H1 (cell line): ENCODE measurements at regions not wholly inside any gene's neighbourhood (a gene's known extent, or its start where the extent isn't known, plus 50 kb on each side); places are given as distances from the start of the nearest gene placed in this dataset.

ENCODE experiments used
- CTCF ChIA-PET: fragments of 300-600 bp; sonication (Branson Sonifier 250); formaldehyde crosslinking; loops from one replicate; lab custom pipeline; 2021; ENCODE audit not compliant: partially characterized antibody; lab: Charles Lee
- POLR2A ChIA-PET: fragments of 300-600 bp; sonication (Branson Sonifier 250); formaldehyde crosslinking; loops from one replicate; lab custom pipeline; 2021; ENCODE audit warnings: inconsistent platforms; ENCODE audit not compliant: partially characterized antibody; lab: Charles Lee
- DNase-seq, 2 experiments: peaks; one replicate each; pipeline versions ENCODE4 v3.0.0 to v3.0.0-alpha.2; 2010 to 2022; ENCODE audit warnings: low spot score in 2 of 2, low read depth in 1 of 2, mixed read lengths in 1 of 2
- FAIRE-seq: peaks from 2 replicates; lab custom pipeline; 2011; peaks lifted over from hg19 to GRCh38; lab: Jason Lieb, UNC
- H2AFZ ChIP-seq: 2 replicates; pipeline ENCODE4 v1.8.1; 2012; ENCODE audit warnings: low read length, inconsistent platforms
- H2AK5ac ChIP-seq: 2 replicates; pipeline ENCODE4 v1.6.1; 2013; ENCODE audit warnings: low read depth, low read length
- H2BK120ac ChIP-seq: replicated peaks from 2 replicates; pipeline ENCODE3; 2013; ENCODE audit warnings: low read depth, low read length, inconsistent platforms
- H2BK12ac ChIP-seq: 2 replicates; pipeline ENCODE4 v1.6.1; 2013; ENCODE audit warnings: low read depth, low read length
- H2BK15ac ChIP-seq: 2 replicates; pipeline ENCODE4 v1.6.1; 2013; ENCODE audit warnings: low read length
- H2BK20ac ChIP-seq: 2 replicates; pipeline ENCODE4 v1.6.1; 2013; ENCODE audit warnings: low read length
- H2BK5ac ChIP-seq: 2 replicates; pipeline ENCODE4 v1.6.1; 2013; ENCODE audit warnings: low read depth, low read length
- H3K14ac ChIP-seq: 2 replicates; pipeline ENCODE4 v1.6.1; 2013; ENCODE audit warnings: inconsistent platforms; ENCODE audit not compliant: insufficient read length
- H3K18ac ChIP-seq: 2 replicates; pipeline ENCODE4 v1.6.1; 2013; ENCODE audit warnings: low read length; ENCODE audit errors: extremely low read depth
- H3K23ac ChIP-seq: 2 replicates; pipeline ENCODE4 v1.6.1; 2013; ENCODE audit warnings: inconsistent platforms; ENCODE audit not compliant: insufficient read length
- H3K23me2 ChIP-seq: 2 replicates; pipeline ENCODE4 v1.6.1; 2013; ENCODE audit warnings: low read depth, low read length
- H3K27ac ChIP-seq: 2 replicates; pipeline ENCODE4 v1.6.1; 2011; ENCODE audit warnings: low read depth, low read length, inconsistent platforms
- H3K27me3 ChIP-seq, 4 experiments: replicated peaks in 1 of 4; 1 replicate in 1 of 4; 2 replicates in 3 of 4; pipeline versions ENCODE4 v1.6.1 to v1.8.1; 2011 to 2013; ENCODE audit warnings: low read length in 3 of 4, mild to moderate bottlenecking in 3 of 4, inconsistent platforms in 2 of 4, mixed read lengths in 2 of 4, moderate library complexity in 1 of 4; ENCODE audit not compliant: control insufficient read depth in 3 of 4, insufficient read depth in 3 of 4; ENCODE audit errors: extremely low read depth in 1 of 4
- H3K36me3 ChIP-seq, 4 experiments: 2 replicates each; pipeline versions ENCODE4 v1.6.1 to v1.8.1; 2011 to 2013; ENCODE audit warnings: mild to moderate bottlenecking in 4 of 4, low read length in 3 of 4, moderate library complexity in 2 of 4, control low read depth in 1 of 4, inconsistent platforms in 1 of 4; ENCODE audit not compliant: insufficient read depth in 4 of 4, control insufficient read depth in 2 of 4
- H3K4ac ChIP-seq: replicated peaks from 2 replicates; pipeline ENCODE3; 2013; ENCODE audit warnings: low read length, low read depth, mixed read lengths, inconsistent platforms; ENCODE audit not compliant: insufficient read length
- H3K4me1 ChIP-seq, 4 experiments: replicated peaks in 1 of 4; 1 replicate in 1 of 4; 2 replicates in 3 of 4; pipeline versions ENCODE4 v1.6.1 to v1.8.1; 2011 to 2013; ENCODE audit warnings: low read length in 3 of 4, inconsistent platforms in 2 of 4, mixed read lengths in 1 of 4; ENCODE audit not compliant: insufficient read depth in 4 of 4, control insufficient read depth in 3 of 4
- H3K4me2 ChIP-seq, 2 experiments: 2 replicates each; pipeline versions ENCODE4 v1.6.1 to v1.8.1; 2011 to 2013; ENCODE audit warnings: low read depth in 2 of 2, low read length in 2 of 2, control low read depth in 1 of 2, inconsistent platforms in 1 of 2, mild to moderate bottlenecking in 1 of 2; ENCODE audit not compliant: insufficient read depth in 1 of 2
- H3K4me3 ChIP-seq, 4 experiments: fragments of 200-600, 300-600 bp in 1 of 4; sonication (generic), shearing (Covaris generic), sonication (Bioruptor Twin) in 1 of 4; 2 replicates each; pipeline versions ENCODE4 v1.5.1 to v1.8.1; 2011 to 2016; ENCODE audit warnings: low read length in 4 of 4, low read depth in 3 of 4, control low read depth in 2 of 4, inconsistent platforms in 2 of 4, mild to moderate bottlenecking in 2 of 4, mixed read lengths in 1 of 4, moderate library complexity in 1 of 4; ENCODE audit not compliant: insufficient read depth in 2 of 4; ENCODE audit errors: extremely low read depth in 1 of 4
- H3K56ac ChIP-seq: replicated peaks from 2 replicates; pipeline ENCODE3; 2013; ENCODE audit warnings: low read depth, mild to moderate bottlenecking, mixed read lengths, low read length, inconsistent platforms; ENCODE audit not compliant: insufficient read length
- H3K79me1 ChIP-seq: 2 replicates; pipeline ENCODE4 v1.6.1; 2013; ENCODE audit warnings: low read depth, low read length, control low read depth
- H3K79me2 ChIP-seq, 2 experiments: 2 replicates each; pipeline versions ENCODE4 v1.6.1 to v1.8.1; 2012 to 2013; ENCODE audit warnings: low read length in 2 of 2, mild to moderate bottlenecking in 2 of 2, inconsistent platforms in 1 of 2; ENCODE audit not compliant: insufficient read depth in 2 of 2, control insufficient read depth in 1 of 2
- H3K9ac ChIP-seq, 4 experiments: replicated peaks in 1 of 4; 1 replicate in 1 of 4; 2 replicates in 3 of 4; pipeline versions ENCODE4 v1.6.1 to v1.8.1; 2011 to 2013; ENCODE audit warnings: low read depth in 3 of 4, low read length in 3 of 4, control low read depth in 2 of 4, mild to moderate bottlenecking in 2 of 4, moderate library complexity in 2 of 4, inconsistent platforms in 1 of 4; ENCODE audit errors: extremely low read depth in 1 of 4
- H3K9me3 ChIP-seq, 2 experiments: 2 replicates each; pipeline versions ENCODE4 v1.6.1 to v1.8.1; 2012 to 2013; ENCODE audit warnings: mild to moderate bottlenecking in 2 of 2, moderate library complexity in 2 of 2, control low read depth in 1 of 2, inconsistent platforms in 1 of 2, low read depth in 1 of 2, low read length in 1 of 2, mixed read lengths in 1 of 2; ENCODE audit not compliant: insufficient read depth in 2 of 2
- H4K20me1 ChIP-seq, 2 experiments: replicated peaks in 1 of 2; 2 replicates each; pipeline versions ENCODE3 to v1.8.1; 2011 to 2013; ENCODE audit warnings: inconsistent platforms in 2 of 2, low read length in 2 of 2, mild to moderate bottlenecking in 1 of 2; ENCODE audit not compliant: insufficient read depth in 2 of 2, control insufficient read depth in 1 of 2
- H4K5ac ChIP-seq: 2 replicates; pipeline ENCODE4 v1.6.1; 2013; ENCODE audit warnings: low read length, low read depth, mixed read lengths, inconsistent platforms; ENCODE audit not compliant: insufficient read length
- H4K8ac ChIP-seq: 2 replicates; pipeline ENCODE4 v1.8.0; 2013; ENCODE audit warnings: mild to moderate bottlenecking, moderate library complexity, low read length, inconsistent platforms; ENCODE audit not compliant: insufficient read depth; ENCODE audit errors: extremely low read depth
- H4K91ac ChIP-seq: replicated peaks from 2 replicates; pipeline ENCODE3; 2013; ENCODE audit warnings: low read length, mixed read lengths, inconsistent platforms; ENCODE audit not compliant: insufficient read length
- BACH1 ChIP-seq: IDR thresholded peaks from 2 replicates; pipeline ENCODE4 v1.6.1; 2012; ENCODE audit warnings: low read length, improper control_type of control experiment
- CEBPB ChIP-seq: IDR thresholded peaks from 2 replicates; pipeline ENCODE4 v1.6.1; 2012; ENCODE audit warnings: low read depth, low read length
- EP300 ChIP-seq, 2 experiments: IDR thresholded peaks; 1 replicate in 1 of 2; 2 replicates in 1 of 2; pipeline ENCODE4 v1.6.1; 2011 to 2012; ENCODE audit warnings: low read depth in 2 of 2, low read length in 2 of 2, mild to moderate bottlenecking in 2 of 2, borderline replicate concordance in 1 of 2, inconsistent platforms in 1 of 2, moderate library complexity in 1 of 2
- WGBS, 2 experiments: shearing (Covaris generic) in 1 of 2; methylation state at CpG; one replicate each; pipeline versions ENCODE4 v1.1.6 to v1.1.7; 2013 to 2015; ENCODE audit warnings: low lambda C conversion rate in 2 of 2, mixed read lengths in 2 of 2, inconsistent platforms in 1 of 2, low coverage in 1 of 2, missing lambda C conversion rate in 1 of 2; ENCODE audit not compliant: insufficient replicate concordance in 2 of 2, insufficient coverage in 1 of 2, insufficient read length in 1 of 2; ENCODE audit errors: extremely low coverage in 1 of 2, missing lambda C conversion rate in 1 of 2; 5-methylcytosine and 5-hydroxymethylcytosine counted together

DNA sequence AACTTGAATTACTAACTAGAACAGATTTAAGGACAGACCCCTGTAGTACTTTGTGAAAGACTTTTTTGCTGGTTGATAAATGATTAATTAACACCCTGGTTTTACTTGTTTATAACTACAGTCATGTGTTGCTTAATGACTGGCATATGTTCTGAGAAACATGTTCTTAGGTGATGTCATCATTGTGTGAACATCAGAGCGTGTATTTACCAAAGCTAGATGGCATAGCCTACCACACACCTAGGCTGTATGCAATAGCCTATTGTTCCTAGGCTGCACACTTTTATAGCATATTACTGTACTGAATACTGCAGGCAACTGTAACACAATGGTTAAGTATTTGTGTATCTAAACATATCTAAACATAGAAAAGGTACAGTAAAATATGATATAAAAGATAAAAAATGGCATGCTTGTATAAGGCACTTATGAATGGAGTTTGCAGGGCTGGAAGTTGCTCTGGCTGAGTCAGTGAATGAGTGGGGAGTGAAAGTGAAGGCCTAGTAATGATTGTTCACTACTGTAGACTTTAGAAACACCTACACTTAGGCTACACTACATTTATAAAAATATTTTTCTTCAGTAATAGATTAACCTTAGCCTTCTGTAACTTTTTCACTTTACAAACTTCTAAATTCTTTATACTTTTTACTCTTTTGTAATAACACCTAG, 260.3 kb downstream of the KCNRG start:
- no peak overlapping the region for H2BK12ac ChIP-seq
- no peak overlapping the region for H4K91ac ChIP-seq
- no peaks in the 10 kb centered on the region for H3K9me3 ChIP-seq
- H3K56ac ChIP-seq, result no peak overlapping the region
- H2AK5ac ChIP-seq, result no peak overlapping the region
- WGBS, 2 experiments, result 89% methylated on average over 1 of the region's 1 CpG; no CpG with 5 or more reads in 1 of the 2 experiments
- H3K4me2 ChIP-seq, result no peak overlapping the region; a peak in 1 of 4 replicates
- no peak overlapping the region for H3K18ac ChIP-seq
- no peak overlapping the region for H3K4ac ChIP-seq
- no peaks in the 10 kb centered on the region for H3K23me2 ChIP-seq
- H4K8ac ChIP-seq, result no peak overlapping the region
- H2BK20ac ChIP-seq, result no peak overlapping the region
- no peak overlapping the region for H2BK120ac ChIP-seq
- peaks cover 0 to 17% (median 7%) of the 10 kb centered on the region in 4 experiments; a peak in 4 of 7 replicates for H3K4me1 ChIP-seq
- H4K5ac ChIP-seq, result no peak overlapping the region
- no peaks in the 10 kb centered on the region; the same call in none of the 2 replicates for H3K79me1 ChIP-seq
- no peak overlapping the region for H3K4me3 ChIP-seq
- H2BK15ac ChIP-seq, result no peak overlapping the region
- no peaks in the 10 kb centered on the region for H3K79me2 ChIP-seq
- H3K23ac ChIP-seq, result no peak overlapping the region
- no peaks in the 10 kb centered on the region for H4K20me1 ChIP-seq
- H3K27ac ChIP-seq, result no peak overlapping the region
- no peak overlapping the region for H3K14ac ChIP-seq
- no peak overlapping the region for H3K9ac ChIP-seq
- H3K27me3 ChIP-seq, result no peaks in the 10 kb centered on the region; a peak in 1 of 7 replicates
- FAIRE-seq (no peak), DNase-seq (no peak)
- H2AFZ ChIP-seq, result no peak overlapping the region
- ChIA-PET POLR2A (no interaction called here), CTCF (interaction anchor here (0.5 kb wide), 1 partner anchor 746 kb away, joined by 3 read pairs; no protein-coding TSS in a partner anchor)
- H3K36me3 ChIP-seq, result no peaks in the 10 kb centered on the region
- no peak overlapping the region for H2BK5ac ChIP-seq
- TF ChIP-seq EP300 (IDR thresholded peaks at IDR 0.05; ENCODE audit: borderline replicate concordance in 1 of 2, low read depth in 2 of 2, low read length in 2 of 2) (no peak), CEBPB (no peak), BACH1 (no peak)
